ENCODE measurements at regions not wholly inside any gene's neighbourhood (a gene's known extent, or its start where the extent isn't known, plus 50 kb on each side); places are given as distances from the start of the nearest gene placed in this dataset.

- TF ChIP-seq CTCF (IDR thresholded peaks at IDR 0.05; ENCODE audit: low read depth, low read length, poor library complexity, severe bottlenecking) (no peak), EZH2phosphoT487 (IDR thresholded peaks at IDR 0.05; ENCODE audit: borderline replicate concordance, low read length) (no peak)
Measured at GRCh38 chr3:13177236-13177635, 104.0 kb upstream of the IQSEC1 start.
